ENCODE measurements at regions not wholly inside any gene's neighbourhood (a gene's known extent, or its start where the extent isn't known, plus 50 kb on each side); places are given as distances from the start of the nearest gene placed in this dataset.

- ATAC-seq = no peak
- Mint-ChIP-seq H3K27ac (peak overlapping the region in 1 of 2 donors; percentile 10), H3K4me3 (no peak overlapping the region), H3K27me3 (peaks cover 35% of the 10 kb centered on the region), H3K4me1 (peaks cover 9% of the 10 kb centered on the region), H3K9me3 (no peaks in the 10 kb centered on the region)
- DNase-seq = no peak
Measured at GRCh38 chr7:22557167-22557566, 57.2 kb upstream of the STEAP1B start.

- ATAC-seq (no peak), DNase-seq (no peak)
- H3K4me1 Mint-ChIP-seq = peaks cover under 1% of the 10 kb centered on the region
- H3K27ac Mint-ChIP-seq = no peak overlapping the region
- no peak overlapping the region for H3K4me3 Mint-ChIP-seq
- no peaks in the 10 kb centered on the region for H3K9me3 Mint-ChIP-seq
- H3K27me3 Mint-ChIP-seq = peaks cover 52% of the 10 kb centered on the region
Measured at GRCh38 chr7:22555476-22555875, 55.5 kb upstream of the STEAP1B start.

DNA sequence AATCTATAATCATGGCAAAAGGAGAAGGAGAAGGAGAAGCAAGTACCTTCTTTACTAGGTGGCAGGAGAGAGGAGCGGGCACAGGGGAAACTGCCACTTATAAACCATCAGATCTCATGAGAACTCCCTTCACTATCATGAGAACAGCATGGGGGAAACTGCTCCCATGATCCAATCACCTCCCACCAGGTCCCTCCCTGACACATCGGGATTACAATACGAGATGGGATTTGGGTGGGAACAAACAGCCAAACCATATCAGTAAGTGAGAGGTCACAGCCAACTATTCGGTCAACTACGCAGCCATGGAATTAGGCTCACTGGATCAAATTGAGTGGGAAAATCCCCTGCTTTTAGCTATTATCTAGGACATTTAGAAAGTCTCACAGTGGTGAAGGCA, 54.2 kb upstream of the STEAP1B start:
- Mint-ChIP-seq H3K27ac (no peak overlapping the region), H3K4me3 (no peak overlapping the region), H3K4me1 (peaks cover 13% of the 10 kb centered on the region), H3K9me3 (no peaks in the 10 kb centered on the region), H3K27me3 (peaks cover 65% of the 10 kb centered on the region)
- DNase-seq (no peak), ATAC-seq (no peak)

DNA sequence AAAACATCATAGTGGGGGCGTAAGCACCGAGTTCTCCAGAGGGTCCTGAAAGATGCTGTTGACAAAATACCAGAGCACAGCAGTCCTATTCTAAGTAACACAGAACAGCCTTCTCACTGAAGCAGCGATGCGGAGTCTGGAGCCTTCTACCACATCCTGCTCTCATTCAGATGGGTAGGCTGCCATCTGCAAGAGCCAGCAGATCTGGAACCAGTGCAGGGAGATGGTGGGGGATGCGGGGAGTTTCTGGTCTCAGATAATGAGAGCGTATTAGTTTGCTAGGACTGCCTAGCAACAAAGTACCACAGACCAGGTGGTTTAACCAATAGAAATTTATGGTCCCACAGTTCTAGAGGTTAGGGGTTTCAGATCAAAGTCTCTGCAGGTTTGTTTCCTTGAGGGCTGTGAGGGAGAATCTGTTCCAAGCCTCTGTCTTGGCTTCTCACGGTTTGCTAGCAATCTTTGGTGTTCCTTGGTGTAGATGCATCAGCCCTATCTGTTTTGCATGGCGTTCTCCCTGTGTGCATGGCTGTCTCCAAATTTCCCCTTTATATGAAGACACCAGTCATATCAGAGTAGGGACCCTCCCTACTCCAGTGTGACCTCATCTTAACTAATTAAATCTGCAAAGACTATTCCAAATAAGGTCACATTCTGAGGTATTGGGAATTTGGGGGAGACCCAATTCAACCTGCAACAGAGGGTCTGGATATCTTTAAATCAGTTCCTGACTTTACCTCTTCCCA, 52.0 kb upstream of the STEAP1B start:
- H3K27ac Mint-ChIP-seq = no peak overlapping the region
- no peaks in the 10 kb centered on the region for H3K9me3 Mint-ChIP-seq
- peaks cover 84% of the 10 kb centered on the region for H3K27me3 Mint-ChIP-seq
- DNase-seq (no peak), ATAC-seq (peak; percentile 59)
- peaks cover 13% of the 10 kb centered on the region for H3K4me1 Mint-ChIP-seq
- H3K4me3 Mint-ChIP-seq = no peak overlapping the region

GRCh38 chr7:22550514-22551030, 50.6 kb upstream of the STEAP1B start:
- ATAC-seq (no peak), DNase-seq (no peak)
- H3K27ac Mint-ChIP-seq = no peak overlapping the region
- H3K4me1 Mint-ChIP-seq = peaks cover 13% of the 10 kb centered on the region
- no peaks in the 10 kb centered on the region for H3K9me3 Mint-ChIP-seq
- H3K4me3 Mint-ChIP-seq = peak overlapping the region in 1 of 2 donors; percentile 87
- H3K27me3 Mint-ChIP-seq = peaks cover 91% of the 10 kb centered on the region

DNA sequence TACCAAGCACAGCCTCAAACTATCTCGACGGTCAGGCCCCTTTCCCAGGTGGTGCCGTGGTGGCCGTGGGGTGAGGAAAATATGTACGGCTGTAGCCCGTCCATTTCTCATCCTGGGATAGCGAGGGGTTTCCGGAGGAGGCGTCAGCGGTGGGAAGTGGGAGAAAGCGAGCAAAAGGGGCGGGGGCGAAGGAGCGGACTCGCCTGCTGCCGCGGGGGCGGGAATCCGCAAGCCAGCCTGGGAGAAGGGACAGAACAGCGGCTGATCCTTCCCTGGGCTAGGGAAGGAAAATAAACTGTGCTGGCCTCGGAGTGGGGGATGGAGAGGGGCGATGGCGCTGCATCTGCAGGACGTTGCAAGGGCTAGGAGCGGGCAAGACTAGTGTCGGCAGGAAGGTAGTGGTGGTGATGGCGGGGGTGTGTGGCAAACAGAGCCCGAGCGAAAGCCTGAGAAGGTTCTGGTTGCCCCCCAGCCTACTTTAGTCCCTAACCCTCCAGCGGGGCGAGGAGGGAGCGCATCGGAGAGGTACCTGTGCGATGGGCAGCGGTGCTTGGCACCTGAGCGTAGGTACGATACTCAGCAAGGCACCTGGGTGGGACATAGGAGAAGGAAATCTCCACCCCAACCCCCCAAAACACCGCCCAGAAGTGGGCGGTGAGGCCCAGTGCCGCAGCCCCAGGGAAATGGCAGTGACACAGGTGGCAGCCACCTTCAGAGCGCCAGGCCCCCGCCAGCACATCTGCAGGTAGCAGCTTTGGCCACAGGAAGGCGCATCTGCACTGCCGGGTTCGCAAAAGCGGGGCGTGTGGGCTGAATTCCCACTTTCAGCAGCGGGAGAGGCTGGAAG, 49.9 kb upstream of the STEAP1B start:
- ATAC-seq = peak; percentile 54
- Mint-ChIP-seq H3K27ac (no peak overlapping the region), H3K27me3 (peaks cover 91% of the 10 kb centered on the region), H3K4me1 (peaks cover 13% of the 10 kb centered on the region), H3K9me3 (no peaks in the 10 kb centered on the region), H3K4me3 (peak overlapping the region; percentile 65 to 87)
- DNase-seq = no peak

Data from stimulated activated naive CD8-positive, alpha-beta T cell treated with anti-CD3 and anti-CD28 coated beads, Interleukin-15, amount 100 ng/mL, for 72 hours (primary cell).